Fibroblast of lung (primary cell): ENCODE measurements at regions not wholly inside any gene's neighbourhood (a gene's known extent, or its start where the extent isn't known, plus 50 kb on each side); places are given as distances from the start of the nearest gene placed in this dataset.

ENCODE experiments used
- CTCF ChIP-seq, 2 donors: IDR thresholded peaks in 1 of 2; conservative IDR thresholded peaks in 1 of 2; 1 replicate in 1 of 2; 2 replicates in 1 of 2; pipeline ENCODE4 v1.5.1; 2011 to 2012; ENCODE audit warnings: low read length in 2 of 2, control low read depth in 1 of 2, inconsistent platforms in 1 of 2, low read depth in 1 of 2, mild to moderate bottlenecking in 1 of 2
- EZH2 ChIP-seq: IDR thresholded peaks from 2 replicates; pipeline ENCODE4 v1.5.1; 2012; ENCODE audit warnings: low read length, control low read depth, mild to moderate bottlenecking; ENCODE audit errors: missing control alignments

DNA sequence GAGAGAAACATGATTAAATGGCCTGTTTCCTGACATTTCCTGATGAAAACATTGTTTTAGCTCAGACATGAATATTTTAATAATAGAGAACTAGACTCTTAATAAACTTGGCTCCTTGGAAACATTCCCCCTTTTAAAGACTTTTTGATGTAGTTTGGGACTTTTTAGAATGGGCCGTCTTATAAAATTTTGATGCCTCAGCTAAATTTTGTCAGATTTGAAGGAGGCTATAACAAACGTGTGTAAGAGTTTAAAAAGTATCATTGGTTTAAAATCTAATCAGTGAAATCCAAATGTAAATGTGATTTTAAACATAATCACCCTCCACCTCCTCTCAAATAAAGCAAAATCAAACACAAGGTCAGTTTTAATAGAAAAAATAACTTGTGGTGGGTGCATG is 200.9 kb downstream of the CLIC5 start:
- TF ChIP-seq EZH2 (no peak), CTCF (conservative IDR thresholded peaks at IDR 0.05 in 1 of 2, IDR thresholded peaks at IDR 0.05 in 1 of 2; ENCODE audit: low read depth in 1 of 2, low read length in 2 of 2) (no peak)
